Uterus (tissue), 3 donors: ENCODE measurements at regions not wholly inside any gene's neighbourhood (a gene's known extent, or its start where the extent isn't known, plus 50 kb on each side); places are given as distances from the start of the nearest gene placed in this dataset.

ENCODE experiments used
- DNase-seq, 2 donors: peaks; one replicate each; pipeline ENCODE4 v3.0.0-alpha.2; 2019 to 2020
- H3K27ac ChIP-seq, 2 donors: fragments of 200-600 bp; sonication (generic); 1 replicate in 1 of 2; 2 replicates in 1 of 2; pipeline ENCODE4 v1.5.1; 2016 to 2018
- H3K27me3 ChIP-seq, 2 donors: fragments of 200-600 bp; sonication (generic); one replicate each; pipeline ENCODE4 v1.5.1; 2018 to 2019; ENCODE audit warnings: control low read depth in 1 of 2
- H3K36me3 ChIP-seq, 2 donors: fragments of 200-600 bp; sonication (generic); one replicate each; pipeline ENCODE4 v1.5.1; 2019; ENCODE audit warnings: control low read depth in 1 of 2
- H3K4me1 ChIP-seq, 2 donors: fragments of 200-600 bp; sonication (generic); one replicate each; pipeline ENCODE4 v1.5.1; 2018 to 2019; ENCODE audit warnings: control low read depth in 1 of 2
- H3K4me3 ChIP-seq, 2 donors: fragments of 200-600 bp; sonication (generic); 1 replicate in 1 of 2; 2 replicates in 1 of 2; pipeline ENCODE4 v1.5.1; 2018 to 2019; ENCODE audit warnings: mild to moderate bottlenecking in 1 of 2
- H3K9me3 ChIP-seq, 2 donors: fragments of 200-600 bp; sonication (generic); one replicate each; pipeline ENCODE4 v1.5.1; 2019; ENCODE audit warnings: control low read depth in 1 of 2
- CTCF ChIP-seq, 4 experiments: fragments of 200-600 bp in 2 of 4; fragments of 450-650 bp in 2 of 4; sonication (generic) in 2 of 4; IDR thresholded peaks; one replicate each; pipeline ENCODE4 v1.5.1; 2016 to 2019; ENCODE audit warnings: antibody characterized with exemption in 4 of 4, mild to moderate bottlenecking in 2 of 4, moderate library complexity in 1 of 4
- POLR2A ChIP-seq, 2 donors: fragments of 450-650 bp; IDR thresholded peaks; one replicate each; pipeline ENCODE4 v1.6.1; 2016; ENCODE audit warnings: antibody characterized with exemption in 2 of 2, mild to moderate bottlenecking in 1 of 2, moderate library complexity in 1 of 2
- intact Hi-C: fragments of 100-400 bp; cut with DNase I; formaldehyde crosslinking; loops from one replicate; pipeline ENCODE4 v1.15.1; 2023; ENCODE audit warnings: low total_unique reads
- donor health status: DM: yes; HTN: yes; CAD: no.

GRCh38 chr16:73279451-73279850, 231.5 kb upstream of the ZFHX3 start:
- Histone ChIP-seq H3K36me3 (no peaks in the 10 kb centered on the region), H3K27me3 (no peaks in the 10 kb centered on the region), H3K9me3 (no peaks in the 10 kb centered on the region), H3K4me1 (no peaks in the 10 kb centered on the region), H3K27ac (no peak overlapping the region), H3K4me3 (no peak overlapping the region)
- no peak for TF ChIP-seq POLR2A (IDR thresholded peaks at IDR 0.05)
- TF ChIP-seq CTCF (IDR thresholded peaks at IDR 0.05), result no peak
- intact Hi-C loops, result no loop called here
- no peak for DNase-seq

GRCh38 chr16:73277071-73277470, 229.1 kb upstream of the ZFHX3 start:
- Histone ChIP-seq H3K27ac (no peak overlapping the region), H3K27me3 (no peaks in the 10 kb centered on the region), H3K36me3 (no peaks in the 10 kb centered on the region), H3K9me3 (no peaks in the 10 kb centered on the region), H3K4me1 (no peaks in the 10 kb centered on the region), H3K4me3 (no peak overlapping the region)
- intact Hi-C loops, result no loop called here
- no peak for TF ChIP-seq POLR2A (IDR thresholded peaks at IDR 0.05)
- no peak for TF ChIP-seq CTCF (IDR thresholded peaks at IDR 0.05)
- DNase-seq, result no peak

GRCh38 chr16:73275448-73275847, 227.5 kb upstream of the ZFHX3 start:
- TF ChIP-seq POLR2A (IDR thresholded peaks at IDR 0.05) (no peak), CTCF (IDR thresholded peaks at IDR 0.05) (no peak)
- no peak overlapping the region for H3K4me3 ChIP-seq
- H3K27me3 ChIP-seq, result no peaks in the 10 kb centered on the region
- no peaks in the 10 kb centered on the region for H3K9me3 ChIP-seq
- intact Hi-C loops, result no loop called here
- DNase-seq, result no peak
- no peaks in the 10 kb centered on the region for H3K36me3 ChIP-seq
- H3K27ac ChIP-seq, result no peak overlapping the region
- H3K4me1 ChIP-seq, result no peaks in the 10 kb centered on the region

GRCh38 chr16:73275024-73275423, 227.1 kb upstream of the ZFHX3 start:
- intact Hi-C loops, result no loop called here
- no peak overlapping the region for H3K4me3 ChIP-seq
- TF ChIP-seq POLR2A (IDR thresholded peaks at IDR 0.05), result no peak

GRCh38 chr16:73274140-73274539, 226.2 kb upstream of the ZFHX3 start:
- Histone ChIP-seq H3K27me3 (no peaks in the 10 kb centered on the region), H3K36me3 (no peaks in the 10 kb centered on the region), H3K4me1 (no peaks in the 10 kb centered on the region), H3K9me3 (no peaks in the 10 kb centered on the region), H3K27ac (no peak overlapping the region), H3K4me3 (no peak overlapping the region)
- TF ChIP-seq CTCF (IDR thresholded peaks at IDR 0.05) (no peak), POLR2A (IDR thresholded peaks at IDR 0.05) (no peak)
- DNase-seq, result no peak
- intact Hi-C loops, result no loop called here

More at GRCh38 chr16:73275024-73275423, 227.1 kb upstream of the ZFHX3 start:
- no peaks in the 10 kb centered on the region for H3K9me3 ChIP-seq
- no peaks in the 10 kb centered on the region for H3K27me3 ChIP-seq
- no peaks in the 10 kb centered on the region for H3K4me1 ChIP-seq
- H3K36me3 ChIP-seq, result no peaks in the 10 kb centered on the region
- DNase-seq, result no peak
- no peak overlapping the region for H3K27ac ChIP-seq

GRCh38 chr16:73268366-73268993, 220.6 kb upstream of the ZFHX3 start:
- Histone ChIP-seq H3K4me3 (no peak overlapping the region), H3K27me3 (no peaks in the 10 kb centered on the region), H3K27ac (no peak overlapping the region), H3K9me3 (no peaks in the 10 kb centered on the region), H3K36me3 (no peaks in the 10 kb centered on the region), H3K4me1 (no peaks in the 10 kb centered on the region)
- peak; percentile 19 to 20 for DNase-seq
- intact Hi-C loops, result no loop called here
- no peak for TF ChIP-seq POLR2A (IDR thresholded peaks at IDR 0.05)
- peak in 1 of 4 experiments; percentile 24 for TF ChIP-seq CTCF (IDR thresholded peaks at IDR 0.05)
